Mucosa of descending colon (tissue), 3 donors: ENCODE measurements at regions not wholly inside any gene's neighbourhood (a gene's known extent, or its start where the extent isn't known, plus 50 kb on each side); places are given as distances from the start of the nearest gene placed in this dataset.

Experiments used
- ATAC-seq: fragments of 200-7000 bp; cut with Tn5 transposase; one replicate; pipeline ENCODE4 v1.9.1; 2020; ENCODE audit warnings: mild to moderate bottlenecking, moderate library complexity
- DNase-seq, 3 donors: peaks; one replicate each; pipeline ENCODE4 v3.0.0-alpha.2; 2020
- H3K36me3 ChIP-seq: fragments of 200-600 bp; one replicate; pipeline ENCODE4 v1.8.0; 2021; ENCODE audit warnings: low read depth, mild to moderate bottlenecking
- H3K4me1 ChIP-seq: fragments of 200-600 bp; one replicate; pipeline ENCODE4 v1.8.0; 2021; ENCODE audit warnings: low read depth, mild to moderate bottlenecking
- H3K4me3 ChIP-seq: fragments of 200-600 bp; one replicate; pipeline ENCODE4 v1.8.0; 2021; ENCODE audit warnings: mild to moderate bottlenecking
- H3K9me3 ChIP-seq: fragments of 200-600 bp; one replicate; pipeline ENCODE4 v1.8.0; 2021; ENCODE audit warnings: mild to moderate bottlenecking
- CTCF ChIP-seq: fragments of 200-600 bp; IDR thresholded peaks from one replicate; pipeline ENCODE4 v1.8.0; 2022; ENCODE audit warnings: antibody characterized with exemption, mild to moderate bottlenecking
- intact Hi-C, 2 donors: fragments of 100-400 bp; cut with DNase I in 1 of 2; cut with micrococcal nuclease in 1 of 2; formaldehyde crosslinking; loops; one replicate each; pipeline versions ENCODE4 v1.11.0 to v1.11.1; 2022; cut with DNase I, micrococcal nuclease
- donor health status: DM: no; HTN: no; CAD: no; lungs with moderate emphysema.
- donor health status: DM: no; HTN: no; CAD: no.
- donor health status: DM: no; HTN: yes; CAD: no.

DNA sequence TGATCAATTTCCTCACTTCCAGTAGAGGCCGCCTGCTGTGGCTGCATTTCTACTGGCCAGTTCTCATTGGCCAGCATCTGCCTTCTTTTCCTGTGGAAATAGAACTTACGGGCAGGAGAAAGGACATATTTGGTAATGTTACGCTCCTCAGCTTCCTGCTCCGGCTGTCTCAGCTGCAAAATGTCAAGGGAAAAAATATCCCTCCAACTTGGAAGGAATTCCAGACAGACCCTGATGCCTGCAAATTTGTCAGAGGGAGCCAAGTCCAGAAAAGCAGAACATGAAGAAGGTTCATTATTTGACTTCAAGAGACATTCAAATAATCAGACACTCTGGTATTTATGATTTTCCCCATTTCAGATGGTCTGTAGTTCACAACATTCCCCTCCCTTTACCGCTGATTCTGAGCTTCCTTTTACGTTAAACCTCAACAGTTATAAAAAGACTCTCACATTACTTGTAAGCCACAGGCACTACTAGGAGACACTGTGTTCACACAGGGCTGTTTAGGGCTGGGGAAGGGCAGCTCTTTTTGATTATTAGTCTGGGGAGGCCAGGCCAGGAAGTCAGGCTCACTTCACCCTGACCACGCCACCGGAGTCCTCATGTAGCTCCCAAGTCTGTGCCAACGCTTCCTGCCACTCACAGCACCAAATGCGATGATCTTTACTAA is 179.6 kb upstream of the CCN2 start:
- H3K9me3 ChIP-seq, result no peaks in the 10 kb centered on the region
- no peak for TF ChIP-seq CTCF
- ATAC-seq, result peak; percentile 46
- no peaks in the 10 kb centered on the region for H3K4me1 ChIP-seq
- no peaks in the 10 kb centered on the region for H3K36me3 ChIP-seq
- DNase-seq, result no peak
- intact Hi-C loops, result no loop called here
- no peak overlapping the region for H3K4me3 ChIP-seq

DNA sequence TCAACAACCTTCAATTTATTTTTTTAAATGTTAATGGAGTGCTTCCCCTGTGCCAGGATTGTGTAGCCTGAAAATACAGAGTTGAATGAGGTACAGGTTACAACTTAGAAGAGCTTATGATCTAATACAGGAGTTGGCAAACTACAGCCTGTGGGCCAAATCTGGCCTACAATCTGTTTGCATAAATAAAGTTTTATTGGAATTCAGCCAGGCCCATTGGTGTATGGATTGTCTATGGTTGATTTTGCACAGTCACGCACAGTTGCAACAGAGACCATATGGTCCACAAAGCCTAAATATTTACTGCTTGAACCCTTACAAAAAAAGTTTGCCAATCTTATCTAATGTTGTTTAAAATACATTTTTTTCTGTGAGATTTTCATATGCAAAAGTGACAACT is 177.3 kb upstream of the CCN2 start:
- intact Hi-C loops, result no loop called here
- Histone ChIP-seq H3K9me3 (no peaks in the 10 kb centered on the region), H3K4me3 (no peak overlapping the region), H3K4me1 (no peaks in the 10 kb centered on the region), H3K36me3 (no peaks in the 10 kb centered on the region)
- ATAC-seq, result no peak
- TF ChIP-seq CTCF, result no peak
- no peak for DNase-seq

DNA sequence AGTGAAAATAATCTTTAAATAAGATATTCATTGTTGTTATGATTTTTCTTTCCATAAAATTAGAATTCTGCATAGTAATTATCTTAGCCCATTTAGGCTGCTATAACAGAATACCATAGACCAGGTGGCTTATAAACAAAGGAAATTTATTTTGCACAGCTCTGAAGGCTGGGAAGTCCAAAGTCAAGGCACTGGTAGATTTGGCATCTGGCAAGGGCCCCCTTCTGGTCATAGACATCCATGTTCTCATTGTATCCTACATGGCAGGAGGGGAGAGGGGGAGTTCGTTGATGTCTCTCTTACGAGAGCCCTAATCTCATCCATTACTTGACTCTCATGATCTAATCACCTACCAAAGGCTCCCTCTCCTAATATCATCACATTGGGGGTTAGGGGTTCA is 175.0 kb upstream of the CCN2 start:
- DNase-seq, result no peak
- Histone ChIP-seq H3K4me1 (no peaks in the 10 kb centered on the region), H3K9me3 (no peaks in the 10 kb centered on the region)

DNA sequence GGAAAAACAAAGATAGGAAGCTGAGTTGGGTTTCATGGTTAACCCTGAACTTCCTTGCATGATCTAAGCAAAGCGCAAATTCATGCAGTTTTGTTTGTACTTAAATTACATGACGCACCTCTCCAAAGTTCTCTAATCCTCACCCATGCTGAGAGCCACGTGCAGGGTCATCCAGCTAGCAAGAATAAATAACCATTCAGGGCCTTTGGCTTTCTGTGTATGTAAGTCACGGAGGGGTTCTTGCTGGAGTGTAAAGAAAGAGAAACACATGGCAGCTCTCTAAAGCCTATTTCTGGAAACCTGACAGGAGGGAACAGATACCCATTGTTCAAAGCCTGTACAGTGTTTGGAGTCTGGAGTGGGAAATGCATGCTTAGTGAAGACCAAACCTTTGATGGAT is 171.7 kb upstream of the CCN2 start:
- peak; percentile 27 for ATAC-seq
- H3K36me3 ChIP-seq, result no peaks in the 10 kb centered on the region
- no peak for DNase-seq
- no peak for TF ChIP-seq CTCF
- intact Hi-C loops, result no loop called here
- H3K9me3 ChIP-seq, result no peaks in the 10 kb centered on the region
- H3K4me1 ChIP-seq, result no peaks in the 10 kb centered on the region
- no peak overlapping the region for H3K4me3 ChIP-seq

More for the DNA sequence above, 175.0 kb upstream of the CCN2 start:
- H3K4me3 ChIP-seq, result no peak overlapping the region
- no peaks in the 10 kb centered on the region for H3K36me3 ChIP-seq
- intact Hi-C loops, result no loop called here
- ATAC-seq, result no peak
- no peak for TF ChIP-seq CTCF

- intact Hi-C loops, result no loop called here
- no peaks in the 10 kb centered on the region for H3K9me3 ChIP-seq
- no peak for DNase-seq
- no peaks in the 10 kb centered on the region for H3K36me3 ChIP-seq
- H3K4me3 ChIP-seq, result no peak overlapping the region
- TF ChIP-seq CTCF, result no peak
- no peaks in the 10 kb centered on the region for H3K4me1 ChIP-seq
- ATAC-seq, result no peak
Observed at GRCh38 chr6:132122176-132122575, 171.0 kb upstream of the CCN2 start.

- ATAC-seq (no peak), DNase-seq (no peak)
- H3K4me3 ChIP-seq, result no peak overlapping the region
- no peaks in the 10 kb centered on the region for H3K36me3 ChIP-seq
- no peak for TF ChIP-seq CTCF
- intact Hi-C loops, result no loop called here
- no peaks in the 10 kb centered on the region for H3K4me1 ChIP-seq
- H3K9me3 ChIP-seq, result no peaks in the 10 kb centered on the region
Observed at GRCh38 chr6:132118144-132118543, 167.0 kb upstream of the CCN2 start.
